GM12875 (cell line): ENCODE measurements at regions not wholly inside any gene's neighbourhood (a gene's known extent, or its start where the extent isn't known, plus 50 kb on each side); places are given as distances from the start of the nearest gene placed in this dataset.

Experiments
- H3K4me3 ChIP-seq: one replicate; pipeline ENCODE4 v1.5.1; 2011; ENCODE audit warnings: low read depth, low read length, control low read depth
- TF ChIP-seq, protein P1 (sequence below): IDR thresholded peaks from 2 replicates; pipeline ENCODE4 v1.5.1; 2011; ENCODE audit warnings: low read depth, mild to moderate bottlenecking, control low read depth, inconsistent platforms, low read length, moderate library complexity, borderline replicate concordance; ENCODE audit not compliant: insufficient read depth

DNA sequence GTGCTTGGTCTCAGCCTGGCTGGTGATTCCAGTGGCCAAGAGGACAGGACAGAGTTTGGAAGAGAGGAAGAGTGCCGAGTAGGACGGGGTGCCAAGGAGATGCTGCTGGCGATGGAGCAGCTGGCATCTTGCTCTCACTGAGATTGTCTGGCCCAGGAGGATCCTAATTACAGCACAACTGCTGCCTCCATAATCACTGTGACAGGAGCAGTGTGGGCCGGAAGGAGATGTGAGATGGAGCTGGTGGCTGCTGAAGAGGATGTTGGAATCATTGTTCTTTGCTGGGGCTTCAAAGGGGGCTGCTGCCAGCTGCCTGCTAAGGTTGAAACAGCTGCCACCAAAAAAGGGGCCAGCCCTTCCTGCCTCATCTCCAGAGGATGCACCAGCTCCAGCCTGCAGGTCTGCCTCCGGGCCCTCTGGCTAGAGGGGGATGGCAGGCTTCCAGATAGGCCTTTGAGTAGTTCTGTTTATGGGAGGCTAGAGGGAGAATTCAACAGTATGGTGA, 214.4 kb downstream of the RNF144B start:
- no peak overlapping the region for H3K4me3 ChIP-seq
- TF ChIP-seq, protein P1, sequence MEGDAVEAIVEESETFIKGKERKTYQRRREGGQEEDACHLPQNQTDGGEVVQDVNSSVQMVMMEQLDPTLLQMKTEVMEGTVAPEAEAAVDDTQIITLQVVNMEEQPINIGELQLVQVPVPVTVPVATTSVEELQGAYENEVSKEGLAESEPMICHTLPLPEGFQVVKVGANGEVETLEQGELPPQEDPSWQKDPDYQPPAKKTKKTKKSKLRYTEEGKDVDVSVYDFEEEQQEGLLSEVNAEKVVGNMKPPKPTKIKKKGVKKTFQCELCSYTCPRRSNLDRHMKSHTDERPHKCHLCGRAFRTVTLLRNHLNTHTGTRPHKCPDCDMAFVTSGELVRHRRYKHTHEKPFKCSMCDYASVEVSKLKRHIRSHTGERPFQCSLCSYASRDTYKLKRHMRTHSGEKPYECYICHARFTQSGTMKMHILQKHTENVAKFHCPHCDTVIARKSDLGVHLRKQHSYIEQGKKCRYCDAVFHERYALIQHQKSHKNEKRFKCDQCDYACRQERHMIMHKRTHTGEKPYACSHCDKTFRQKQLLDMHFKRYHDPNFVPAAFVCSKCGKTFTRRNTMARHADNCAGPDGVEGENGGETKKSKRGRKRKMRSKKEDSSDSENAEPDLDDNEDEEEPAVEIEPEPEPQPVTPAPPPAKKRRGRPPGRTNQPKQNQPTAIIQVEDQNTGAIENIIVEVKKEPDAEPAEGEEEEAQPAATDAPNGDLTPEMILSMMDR: no peak

DNA sequence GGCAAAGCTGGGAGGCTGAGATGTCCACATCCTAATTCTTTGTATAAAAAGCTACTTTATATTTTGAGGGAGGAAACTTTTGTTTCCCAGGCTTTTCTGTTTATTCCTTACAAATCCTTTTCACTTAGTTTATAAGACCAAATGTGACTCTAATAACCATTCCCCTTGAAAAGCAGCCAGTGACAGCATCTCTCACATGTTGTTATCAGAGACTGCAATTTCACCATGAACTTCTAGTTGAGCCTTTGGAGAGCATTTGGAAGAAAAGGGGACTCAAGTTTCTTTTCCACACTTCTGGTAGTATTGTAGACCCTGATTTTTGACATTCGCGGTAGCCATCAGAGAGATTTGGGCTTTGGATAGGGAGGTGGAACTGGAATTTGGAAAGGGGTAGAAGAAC, 215.8 kb downstream of the RNF144B start:
- no peak overlapping the region for H3K4me3 ChIP-seq
- TF ChIP-seq, protein P1: no peak

DNA sequence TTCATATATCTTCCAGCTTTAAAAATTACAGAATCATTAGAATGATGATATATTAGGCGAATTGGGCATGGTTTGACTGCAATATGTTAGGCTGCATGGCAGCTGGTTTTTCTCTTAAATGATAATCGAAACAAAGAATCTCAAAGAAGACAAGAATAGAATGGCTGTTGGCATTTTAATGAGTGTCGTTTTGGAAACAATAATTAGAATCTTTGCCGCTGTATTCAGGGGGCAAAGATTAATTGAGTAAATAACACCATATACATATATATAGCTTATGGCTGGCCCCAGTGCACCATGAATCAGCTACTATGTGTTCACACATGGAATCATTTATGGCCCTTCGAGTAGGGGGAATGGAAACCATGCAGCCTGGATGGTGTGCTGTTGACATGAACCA, 216.2 kb downstream of the RNF144B start:
- TF ChIP-seq, protein P1: no peak
- H3K4me3 ChIP-seq: no peak overlapping the region

DNA sequence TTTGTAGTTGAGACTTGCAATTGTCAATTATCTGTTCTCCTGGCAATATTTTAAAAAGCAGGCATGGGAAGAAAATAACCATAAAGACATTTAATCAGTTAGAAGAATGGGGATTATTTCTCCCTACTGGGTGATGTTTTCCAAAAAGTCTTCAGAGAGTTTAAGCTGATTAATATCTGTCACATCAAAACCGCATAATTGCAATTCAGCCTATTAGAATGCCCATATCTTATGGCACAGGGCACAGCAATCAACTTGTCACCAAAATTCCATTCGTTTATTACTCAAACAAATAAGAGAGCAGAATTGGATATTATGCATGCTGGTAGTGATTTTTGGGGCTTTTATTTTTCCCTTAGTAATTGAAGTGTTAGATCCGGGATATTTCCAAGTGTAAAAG, 218.7 kb downstream of the RNF144B start:
- H3K4me3 ChIP-seq: no peak overlapping the region
- TF ChIP-seq, protein P1: no peak

DNA sequence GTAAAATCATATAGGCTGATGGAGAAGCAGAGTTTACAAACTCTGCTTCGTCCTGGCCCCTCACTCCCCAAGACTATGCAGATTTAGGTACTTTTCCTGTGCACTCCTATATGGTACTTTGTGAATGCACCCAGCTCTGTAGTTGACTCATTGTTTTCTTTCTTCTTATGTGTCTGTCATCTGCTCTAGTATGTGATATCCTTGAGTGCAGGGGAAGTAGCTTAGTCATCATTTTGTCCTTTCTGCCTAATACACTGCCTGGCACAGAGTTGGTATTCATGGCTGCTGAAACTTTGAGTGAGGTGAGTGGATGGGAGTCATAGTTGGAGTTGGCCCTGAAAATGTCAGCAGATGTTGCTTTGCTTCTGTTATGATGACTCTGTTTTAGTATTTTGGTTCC, 222.6 kb downstream of the RNF144B start:
- TF ChIP-seq, protein P1: no peak
- no peak overlapping the region for H3K4me3 ChIP-seq

DNA sequence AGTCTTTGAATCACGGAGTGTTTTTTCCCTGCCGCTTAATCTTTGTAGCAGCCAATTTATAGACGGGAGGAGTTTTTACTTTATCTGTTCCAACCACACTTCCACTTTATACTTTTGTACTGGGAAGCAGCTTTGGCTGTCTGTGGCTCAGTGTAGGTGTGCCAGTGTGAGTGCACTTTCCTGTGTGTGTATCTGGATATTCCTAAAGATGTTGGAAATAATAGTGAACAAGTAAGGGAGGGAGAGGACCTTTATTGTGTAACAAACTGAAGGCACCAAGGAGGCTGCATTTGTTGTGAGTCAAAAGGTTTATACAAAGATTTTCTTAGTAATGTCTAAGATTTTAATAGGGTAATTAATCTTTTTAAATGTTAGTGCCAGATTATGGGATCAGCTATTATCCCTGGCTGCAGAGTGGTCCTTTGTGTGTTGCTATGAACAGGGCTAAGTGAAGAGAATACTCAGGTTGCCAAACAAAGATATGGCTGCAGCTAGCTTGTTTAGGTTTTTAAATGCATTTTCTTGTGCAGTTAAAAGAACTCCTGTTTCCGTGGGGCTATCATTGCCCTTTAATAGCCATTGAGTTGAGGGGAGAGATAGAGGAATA, 226.3 kb downstream of the RNF144B start:
- H3K4me3 ChIP-seq: no peak overlapping the region
- TF ChIP-seq, protein P1: no peak

DNA sequence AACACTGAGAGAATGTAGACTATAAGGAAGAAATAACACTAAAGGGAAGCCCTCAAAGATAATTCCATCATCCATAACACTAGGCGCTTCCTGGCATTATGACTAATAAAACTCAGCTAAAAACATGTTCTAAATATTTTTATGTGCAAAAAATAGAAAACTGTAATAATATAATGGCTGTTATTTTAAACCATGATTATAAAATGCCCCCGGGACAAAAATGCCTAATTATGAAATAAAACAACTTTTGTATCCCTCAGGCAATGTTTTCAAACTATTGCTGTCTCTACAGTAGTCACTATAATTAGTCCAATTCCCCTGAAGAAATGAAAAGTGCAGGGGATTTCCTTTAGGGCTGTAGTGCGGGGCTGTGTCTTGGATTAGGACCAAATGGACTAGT, 242.4 kb downstream of the RNF144B start:
- TF ChIP-seq, protein P1: no peak
- no peak overlapping the region for H3K4me3 ChIP-seq
